ENCODE measurements at regions not wholly inside any gene's neighbourhood (a gene's known extent, or its start where the extent isn't known, plus 50 kb on each side); places are given as distances from the start of the nearest gene placed in this dataset.

- TF ChIP-seq ZNF331 (CRISPR knock-in tag; IDR thresholded peaks at IDR 0.05; ENCODE audit: low read depth), result no peak
- no peak for TF ChIP-seq CTCF (conservative IDR thresholded peaks at IDR 0.05; ENCODE audit: low read depth in 2 of 2)
- TF ChIP-seq JUNB (IDR thresholded peaks at IDR 0.05; ENCODE audit: unreplicated experiment), result no peak
- no peak for TF ChIP-seq POLR2AphosphoS5 (IDR thresholded peaks at IDR 0.05; ENCODE audit: low read depth)
- TF ChIP-seq EZH2phosphoT487 (IDR thresholded peaks at IDR 0.05; ENCODE audit: unreplicated experiment), result no peak
- no peak for TF ChIP-seq EZH2 (IDR thresholded peaks at IDR 0.05; ENCODE audit: low read depth, unreplicated experiment)
Observed at GRCh38 chr13:84296401-84296800, 414.1 kb upstream of the SLITRK1 start.
